SU-DHL-6 (cell line): ENCODE measurements at regions not wholly inside any gene's neighbourhood (a gene's known extent, or its start where the extent isn't known, plus 50 kb on each side); places are given as distances from the start of the nearest gene placed in this dataset.

Experiments
- H2AFZ ChIP-seq: fragments of 200-600 bp; sonication (generic); 2 replicates; pipeline ENCODE4 v1.6.1; 2014; ENCODE audit warnings: low read depth, mild to moderate bottlenecking, moderate library complexity, mixed read lengths, antibody characterized with exemption, low read length; ENCODE audit not compliant: severe bottlenecking
- H3F3A ChIP-seq: fragments of 200-600 bp; shearing (Covaris generic); 2 replicates; pipeline ENCODE4 v1.6.0; 2016; ENCODE audit warnings: antibody characterized with exemption, mild to moderate bottlenecking; ENCODE audit not compliant: insufficient read depth
- H3K27ac ChIP-seq: fragments of 200-600 bp; sonication (generic); 2 replicates; pipeline ENCODE4 v1.5.1; 2016; ENCODE audit warnings: low read depth, mild to moderate bottlenecking, low read length, moderate library complexity, mixed read lengths
- H3K27me3 ChIP-seq: fragments of 200-600 bp; sonication (generic), shearing (Covaris generic); 2 replicates; pipeline ENCODE4 v1.6.0; 2014; ENCODE audit warnings: mild to moderate bottlenecking, low read length
- H3K36me3 ChIP-seq: fragments of 200-600 bp; sonication (generic); 2 replicates; pipeline ENCODE4 v1.6.1; 2014; ENCODE audit warnings: mild to moderate bottlenecking, low read length, mixed read lengths
- H3K4me2 ChIP-seq: fragments of 300-600, 200-600 bp; shearing (Covaris generic), sonication (generic); 2 replicates; pipeline ENCODE4 v1.6.0; 2014; ENCODE audit warnings: low read length, low read depth, mild to moderate bottlenecking; ENCODE audit not compliant: poor library complexity, severe bottlenecking
- H3K4me3 ChIP-seq: fragments of 200-600 bp; sonication (generic); 2 replicates; pipeline ENCODE4 v1.5.1; 2014; ENCODE audit warnings: antibody characterized with exemption, low read length, mild to moderate bottlenecking, mixed read lengths; ENCODE audit not compliant: insufficient read depth, poor library complexity, severe bottlenecking
- H3K79me2 ChIP-seq: fragments of 200-600 bp; sonication (generic); 2 replicates; pipeline ENCODE4 v1.6.1; 2014; ENCODE audit warnings: mild to moderate bottlenecking, low read length, moderate library complexity; ENCODE audit not compliant: insufficient read depth
- H3K9ac ChIP-seq: fragments of 200-600 bp; sonication (generic); 2 replicates; pipeline ENCODE4 v1.7.0; 2014; ENCODE audit warnings: mild to moderate bottlenecking, low read length
- H3K9me2 ChIP-seq: fragments of 200-600 bp; sonication (generic); replicated peaks from 2 replicates; pipeline ENCODE4 v1.6.1; 2014; ENCODE audit warnings: low read length; ENCODE audit not compliant: insufficient read depth
- H3K9me3 ChIP-seq: fragments of 200-600 bp; sonication (generic); 2 replicates; pipeline ENCODE4 v1.6.1; 2014; ENCODE audit warnings: low read length, mixed read lengths; ENCODE audit not compliant: insufficient read depth
- H4K20me1 ChIP-seq: fragments of 200-600 bp; sonication (generic); 2 replicates; pipeline ENCODE4 v1.6.1; 2014; ENCODE audit warnings: low read depth, mild to moderate bottlenecking, antibody characterized with exemption, low read length, moderate library complexity, mixed read lengths
- CTCF ChIP-seq: fragments of 200-600 bp; sonication (generic); IDR thresholded peaks from one replicate; pipeline ENCODE4 v1.5.1; 2017; ENCODE audit warnings: antibody characterized with exemption, mild to moderate bottlenecking, low read length, moderate library complexity; ENCODE audit not compliant: insufficient read depth, poor library complexity, severe bottlenecking
- EZH2phosphoT487 ChIP-seq: fragments of 200-600 bp; sonication (generic), shearing (Covaris generic); conservative IDR thresholded peaks from 2 replicates; pipeline ENCODE4 v1.6.1; 2018; ENCODE audit warnings: mild to moderate bottlenecking, antibody characterized with exemption, low read length, moderate library complexity, mixed read lengths

GRCh38 chr15:77816983-77817382 lies 184.3 kb upstream of the LINGO1 start:
- Histone ChIP-seq H3K27ac (no peak overlapping the region), H4K20me1 (no peaks in the 10 kb centered on the region; the same call in 1 of the 2 replicates), H3K27me3 (no peaks in the 10 kb centered on the region), H3K9me3 (no peaks in the 10 kb centered on the region), H3F3A (no peaks in the 10 kb centered on the region), H3K79me2 (no peaks in the 10 kb centered on the region), H3K9ac (no peak overlapping the region), H3K4me3 (no peak overlapping the region), H2AFZ (no peak overlapping the region), H3K36me3 (no peaks in the 10 kb centered on the region), H3K4me2 (no peak overlapping the region), H3K9me2 (no peaks in the 10 kb centered on the region)
- TF ChIP-seq EZH2phosphoT487 (no peak), CTCF (no peak)

DNA sequence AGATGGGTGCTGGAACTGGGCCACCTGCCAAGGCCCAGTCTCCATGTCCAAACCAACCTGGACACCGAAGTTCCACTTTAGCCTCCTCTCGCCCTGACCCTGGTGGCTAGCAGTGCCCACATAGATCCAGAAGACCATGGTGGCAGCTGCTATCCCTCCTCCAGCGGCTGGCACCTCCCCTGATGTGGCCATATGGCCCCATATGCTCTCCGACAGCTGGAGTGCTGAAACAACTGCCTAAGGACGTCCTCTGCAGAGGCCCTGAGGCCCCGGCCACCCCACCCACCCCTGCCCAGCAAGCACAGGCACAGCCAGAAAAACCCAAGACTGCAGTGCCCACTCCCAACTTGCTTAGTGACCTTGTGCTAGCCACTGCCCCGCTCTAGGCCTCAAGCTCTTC lies 182.3 kb upstream of the LINGO1 start:
- H3K9me2 ChIP-seq, result no peaks in the 10 kb centered on the region
- H3K27me3 ChIP-seq, result no peaks in the 10 kb centered on the region
- no peaks in the 10 kb centered on the region for H3K9me3 ChIP-seq
- H3K36me3 ChIP-seq, result no peaks in the 10 kb centered on the region
- no peak overlapping the region for H3K27ac ChIP-seq
- no peak overlapping the region for H2AFZ ChIP-seq
- no peak overlapping the region for H3K4me2 ChIP-seq
- no peaks in the 10 kb centered on the region; the same call in 1 of the 2 replicates for H4K20me1 ChIP-seq
- H3F3A ChIP-seq, result no peaks in the 10 kb centered on the region
- no peak overlapping the region for H3K9ac ChIP-seq
- no peaks in the 10 kb centered on the region for H3K79me2 ChIP-seq
- H3K4me3 ChIP-seq, result no peak overlapping the region
- TF ChIP-seq EZH2phosphoT487 (no peak), CTCF (no peak)

DNA sequence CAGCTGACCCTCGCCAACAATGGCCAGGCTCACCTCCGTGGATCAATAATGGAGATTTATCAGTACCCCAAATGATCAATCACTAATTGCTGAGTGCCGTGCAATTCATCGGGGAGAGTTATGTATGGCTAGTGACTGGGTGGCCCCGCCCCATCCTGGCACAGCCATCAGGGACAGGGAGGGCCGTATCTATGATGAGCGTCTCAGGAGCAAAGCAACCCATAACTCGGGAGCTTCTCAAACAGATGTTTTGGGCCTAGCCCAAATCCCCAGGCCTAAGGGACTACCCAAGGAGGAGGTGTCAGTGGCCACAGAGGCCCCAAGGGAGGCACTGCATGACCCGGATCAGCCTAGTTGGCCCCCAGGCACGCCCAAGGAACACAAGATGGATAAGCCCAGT lies 180.0 kb upstream of the LINGO1 start:
- H3K27ac ChIP-seq, result no peak overlapping the region
- H2AFZ ChIP-seq, result no peak overlapping the region
- no peaks in the 10 kb centered on the region for H3K79me2 ChIP-seq
- no peak overlapping the region for H3K9ac ChIP-seq
- no peak for TF ChIP-seq CTCF
- no peak for TF ChIP-seq EZH2phosphoT487
- H3K4me2 ChIP-seq, result no peak overlapping the region
- H3K9me3 ChIP-seq, result no peaks in the 10 kb centered on the region
- H4K20me1 ChIP-seq, result no peaks in the 10 kb centered on the region; the same call in 1 of the 2 replicates
- no peak overlapping the region for H3K4me3 ChIP-seq
- no peaks in the 10 kb centered on the region for H3K36me3 ChIP-seq
- H3K27me3 ChIP-seq, result no peaks in the 10 kb centered on the region
- H3F3A ChIP-seq, result no peaks in the 10 kb centered on the region
- H3K9me2 ChIP-seq, result no peaks in the 10 kb centered on the region

GRCh38 chr15:77811270-77811669 lies 178.6 kb upstream of the LINGO1 start:
- no peak overlapping the region for H3K4me3 ChIP-seq
- H3K79me2 ChIP-seq, result no peaks in the 10 kb centered on the region
- no peaks in the 10 kb centered on the region; the same call in 1 of the 2 replicates for H4K20me1 ChIP-seq
- H3K27ac ChIP-seq, result no peak overlapping the region
- no peaks in the 10 kb centered on the region for H3F3A ChIP-seq
- H3K9ac ChIP-seq, result no peak overlapping the region
- H2AFZ ChIP-seq, result no peak overlapping the region
- H3K4me2 ChIP-seq, result no peak overlapping the region
- no peak for TF ChIP-seq CTCF
- TF ChIP-seq EZH2phosphoT487, result no peak
- H3K9me3 ChIP-seq, result no peaks in the 10 kb centered on the region
- H3K9me2 ChIP-seq, result no peaks in the 10 kb centered on the region
- H3K36me3 ChIP-seq, result no peaks in the 10 kb centered on the region
- no peaks in the 10 kb centered on the region for H3K27me3 ChIP-seq
